Thyroid gland (tissue), 4 donors: ENCODE measurements at regions not wholly inside any gene's neighbourhood (a gene's known extent, or its start where the extent isn't known, plus 50 kb on each side); places are given as distances from the start of the nearest gene placed in this dataset.

Source experiments
- POLR2A ChIP-seq, 2 donors: fragments of 450-650 bp; IDR thresholded peaks; one replicate each; pipeline ENCODE4 v1.6.1; 2017; ENCODE audit warnings: antibody characterized with exemption in 2 of 2, mild to moderate bottlenecking in 2 of 2, moderate library complexity in 1 of 2
- TF ChIP-seq, protein P1 (sequence below), 6 experiments: fragments of 200-600 bp in 3 of 6; fragments of 450-650 bp in 3 of 6; sonication (generic) in 3 of 6; IDR thresholded peaks; one replicate each; pipeline ENCODE4 v1.5.1; 2016 to 2019; ENCODE audit warnings: antibody characterized with exemption in 6 of 6, mild to moderate bottlenecking in 2 of 6, inconsistent platforms in 1 of 6, moderate library complexity in 1 of 6

DNA sequence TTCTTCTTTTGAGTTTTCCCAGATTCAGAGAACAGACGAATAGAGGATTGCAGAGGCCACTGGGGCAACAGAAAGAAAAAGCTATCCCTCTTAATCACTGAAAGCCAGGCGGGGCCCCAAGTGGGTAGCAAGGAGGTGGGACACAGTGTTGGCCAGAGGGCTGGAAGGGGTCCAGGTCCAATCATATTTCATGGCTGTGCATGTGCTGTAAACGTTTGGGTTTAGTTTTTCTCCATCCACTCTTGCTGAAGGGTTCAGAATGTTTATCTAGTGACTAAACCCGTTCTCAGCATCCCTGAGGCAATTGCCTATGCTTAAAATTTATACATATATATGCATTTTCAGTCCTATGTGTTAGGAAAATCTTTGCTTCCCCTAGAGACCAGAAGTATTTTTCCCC, 99.4 kb upstream of the EPHA4 start:
- TF ChIP-seq POLR2A (IDR thresholded peaks at IDR 0.05), result no peak
- TF ChIP-seq, protein P1, sequence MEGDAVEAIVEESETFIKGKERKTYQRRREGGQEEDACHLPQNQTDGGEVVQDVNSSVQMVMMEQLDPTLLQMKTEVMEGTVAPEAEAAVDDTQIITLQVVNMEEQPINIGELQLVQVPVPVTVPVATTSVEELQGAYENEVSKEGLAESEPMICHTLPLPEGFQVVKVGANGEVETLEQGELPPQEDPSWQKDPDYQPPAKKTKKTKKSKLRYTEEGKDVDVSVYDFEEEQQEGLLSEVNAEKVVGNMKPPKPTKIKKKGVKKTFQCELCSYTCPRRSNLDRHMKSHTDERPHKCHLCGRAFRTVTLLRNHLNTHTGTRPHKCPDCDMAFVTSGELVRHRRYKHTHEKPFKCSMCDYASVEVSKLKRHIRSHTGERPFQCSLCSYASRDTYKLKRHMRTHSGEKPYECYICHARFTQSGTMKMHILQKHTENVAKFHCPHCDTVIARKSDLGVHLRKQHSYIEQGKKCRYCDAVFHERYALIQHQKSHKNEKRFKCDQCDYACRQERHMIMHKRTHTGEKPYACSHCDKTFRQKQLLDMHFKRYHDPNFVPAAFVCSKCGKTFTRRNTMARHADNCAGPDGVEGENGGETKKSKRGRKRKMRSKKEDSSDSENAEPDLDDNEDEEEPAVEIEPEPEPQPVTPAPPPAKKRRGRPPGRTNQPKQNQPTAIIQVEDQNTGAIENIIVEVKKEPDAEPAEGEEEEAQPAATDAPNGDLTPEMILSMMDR (IDR thresholded peaks at IDR 0.05), result no peak
